NCI-H510A (cell line): ENCODE measurements at regions not wholly inside any gene's neighbourhood (a gene's known extent, or its start where the extent isn't known, plus 50 kb on each side); places are given as distances from the start of the nearest gene placed in this dataset.
"Not testable (repeated sequence)": the region's sequence is repeated elsewhere in the genome, so short reads cannot be mapped to it uniquely, and the experiment has no call there.

ENCODE experiments used
- DNase-seq: peaks from one replicate; lab custom pipeline; 2025; lab: John Stamatoyannopoulos, UW

DNA sequence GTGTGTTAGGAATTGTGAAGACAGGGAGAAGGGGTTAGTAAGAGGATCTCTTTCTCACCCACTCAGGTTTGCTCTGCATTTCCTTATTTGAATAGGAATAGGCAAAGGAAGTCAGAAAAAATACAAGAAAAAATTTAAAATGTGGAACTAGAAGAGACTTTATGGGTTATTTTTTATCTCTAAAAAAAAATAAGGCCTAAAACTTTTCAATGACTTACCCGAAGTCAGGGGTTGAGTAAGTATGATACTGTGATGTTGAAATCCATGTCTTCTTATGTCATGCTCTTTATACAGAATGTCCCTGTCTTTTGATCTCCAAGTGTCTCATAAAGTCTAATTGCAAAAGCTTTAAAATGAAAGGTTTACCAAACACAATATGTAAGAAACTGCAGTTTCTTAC, 148.3 kb upstream of the PIK3R1 start:
- DNase-seq, result no peak

DNA sequence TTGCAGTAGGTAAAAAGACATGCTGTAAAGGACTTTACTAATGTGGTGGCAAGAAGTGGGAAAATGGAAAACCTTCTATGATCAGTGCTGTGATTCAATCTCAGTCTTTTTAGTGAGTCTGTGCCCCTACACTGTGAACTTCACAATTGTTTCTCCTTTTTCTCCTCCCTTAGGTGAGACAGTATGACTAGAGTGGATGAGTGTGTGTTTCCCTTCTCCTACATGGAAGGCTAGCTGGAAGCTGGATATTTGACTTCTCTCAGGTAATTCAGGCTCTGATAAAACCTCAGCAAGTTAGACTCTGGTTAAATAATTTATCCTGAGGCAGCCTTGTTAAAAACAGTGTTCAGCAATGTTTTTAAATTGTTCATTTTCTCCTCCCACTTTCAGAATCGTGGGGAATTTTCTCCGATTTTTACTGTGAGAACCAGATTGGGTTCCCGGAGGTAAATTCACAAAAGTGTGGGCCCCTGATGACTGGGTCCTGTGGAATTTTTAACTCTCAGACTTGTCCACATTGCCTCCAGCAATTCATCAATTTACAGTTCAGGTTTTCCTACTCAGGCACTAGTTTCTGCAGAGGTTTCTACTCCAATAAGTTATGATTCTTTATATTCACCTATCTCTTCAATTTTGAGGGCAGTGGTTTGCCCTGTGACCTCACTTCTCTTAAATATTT, 149.1 kb upstream of the PIK3R1 start:
- DNase-seq, result no peak

DNA sequence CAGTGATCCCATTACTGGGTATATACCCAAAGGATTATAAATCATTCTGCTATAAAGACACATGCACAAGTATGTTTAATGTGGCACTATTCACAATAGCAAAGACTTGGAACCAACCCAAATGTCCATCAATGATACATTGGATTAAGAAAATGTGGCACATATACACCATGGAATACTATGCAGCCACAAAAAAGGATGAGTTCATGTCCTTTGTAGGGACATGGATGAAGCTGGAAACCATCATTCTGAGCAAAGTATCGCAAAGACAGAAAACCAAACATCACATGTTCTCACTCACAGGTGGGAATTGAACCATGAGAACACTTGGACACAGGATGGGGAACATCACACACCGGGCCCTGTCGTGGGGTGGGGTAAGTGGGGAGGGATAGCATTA, 150.2 kb upstream of the PIK3R1 start:
- not testable (repeated sequence) for DNase-seq

DNA sequence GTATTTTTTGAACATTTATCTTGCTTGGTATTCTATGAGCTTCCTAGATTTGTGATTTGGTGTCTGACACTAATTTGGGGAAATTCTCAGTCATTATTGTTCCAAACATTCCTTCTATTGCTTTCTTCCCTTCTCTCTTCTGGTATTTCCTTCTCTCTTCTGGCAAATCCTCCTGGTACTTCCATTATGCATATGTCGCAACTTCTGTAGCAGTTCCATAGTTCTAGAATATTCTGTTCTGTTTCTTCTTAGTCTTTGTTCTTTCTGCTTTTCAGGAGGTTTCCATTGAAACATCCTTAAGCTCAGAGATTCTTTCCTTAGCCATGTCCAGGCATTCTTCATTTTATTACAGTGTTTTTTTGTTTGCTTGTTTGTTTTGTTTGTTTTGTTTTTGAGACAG, 155.2 kb upstream of the PIK3R1 start:
- DNase-seq, result no peak

DNA sequence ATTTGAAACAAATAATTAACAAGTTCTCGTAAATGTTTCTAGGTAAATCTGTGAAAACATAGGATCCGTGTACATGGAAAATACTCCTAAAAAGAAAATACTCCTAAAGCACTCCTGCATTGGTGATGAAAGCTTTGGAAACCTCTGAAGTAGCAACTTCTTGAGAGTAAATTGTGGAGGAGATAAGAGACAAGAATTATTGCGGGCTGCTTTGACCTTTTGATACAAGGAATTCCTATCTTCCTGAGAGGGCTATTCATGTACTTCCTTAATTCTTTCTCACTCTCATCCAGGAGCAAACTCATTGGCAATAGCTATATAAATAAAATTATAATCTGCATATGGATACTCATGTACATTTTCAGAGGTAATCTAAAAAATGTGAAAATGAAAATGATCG, 158.4 kb upstream of the PIK3R1 start:
- no peak for DNase-seq

DNA sequence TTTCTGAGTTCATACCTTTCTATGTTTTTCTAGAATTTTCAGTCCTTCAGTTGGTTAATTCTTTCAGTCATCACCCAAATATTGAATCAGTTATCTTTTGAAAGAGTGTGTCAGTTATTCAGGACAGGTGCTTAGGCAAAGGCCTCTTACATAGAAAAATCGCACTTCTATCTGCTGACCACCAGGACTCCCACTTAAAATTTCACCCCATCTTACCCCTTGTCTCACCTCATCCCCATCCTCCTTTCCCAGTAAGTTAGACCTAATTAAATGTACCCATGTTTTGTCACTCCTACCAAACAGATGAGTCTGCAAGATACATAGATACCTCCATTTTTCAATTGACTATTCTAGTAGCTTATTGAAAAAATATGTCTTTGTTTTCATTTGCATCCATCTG, 159.9 kb upstream of the PIK3R1 start:
- no peak for DNase-seq

DNA sequence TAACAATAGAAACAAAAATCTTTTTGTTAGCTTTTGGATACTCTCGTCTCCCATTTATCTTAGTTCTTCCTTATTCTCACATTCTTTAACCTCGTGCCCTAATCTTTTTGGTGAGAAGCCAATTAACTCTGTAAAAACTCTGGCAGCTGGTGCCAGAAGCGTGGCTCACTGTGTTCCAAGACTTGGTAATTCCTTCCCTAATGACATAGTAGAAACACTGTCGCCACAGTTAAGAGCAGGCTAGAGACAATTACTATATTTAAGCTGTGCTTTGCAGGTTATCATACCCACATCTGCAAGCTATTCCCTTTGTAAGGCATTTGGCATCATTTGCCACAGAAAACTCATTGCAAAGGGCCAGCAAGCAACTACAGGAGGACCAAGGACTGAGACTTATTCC, 160.9 kb upstream of the PIK3R1 start:
- DNase-seq, result no peak

DNA sequence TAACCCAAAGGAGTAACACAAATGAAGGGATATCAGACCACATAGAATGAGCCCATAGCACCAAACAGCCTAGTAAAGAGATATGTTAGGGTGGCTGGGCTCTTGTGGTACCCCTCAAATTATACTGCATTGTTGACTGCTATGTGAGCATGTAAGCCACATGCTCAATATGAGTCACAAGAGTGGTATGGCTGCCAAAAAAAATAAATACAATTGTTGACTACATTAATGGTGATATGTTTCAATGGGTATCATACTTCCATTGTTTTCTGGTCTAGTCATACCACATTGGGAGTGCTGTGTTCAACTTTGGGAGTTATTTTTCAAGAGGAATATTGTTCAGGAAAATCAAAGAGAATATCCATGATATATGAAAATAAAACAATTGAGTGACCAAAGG, 162.4 kb upstream of the PIK3R1 start:
- DNase-seq, result no peak

DNA sequence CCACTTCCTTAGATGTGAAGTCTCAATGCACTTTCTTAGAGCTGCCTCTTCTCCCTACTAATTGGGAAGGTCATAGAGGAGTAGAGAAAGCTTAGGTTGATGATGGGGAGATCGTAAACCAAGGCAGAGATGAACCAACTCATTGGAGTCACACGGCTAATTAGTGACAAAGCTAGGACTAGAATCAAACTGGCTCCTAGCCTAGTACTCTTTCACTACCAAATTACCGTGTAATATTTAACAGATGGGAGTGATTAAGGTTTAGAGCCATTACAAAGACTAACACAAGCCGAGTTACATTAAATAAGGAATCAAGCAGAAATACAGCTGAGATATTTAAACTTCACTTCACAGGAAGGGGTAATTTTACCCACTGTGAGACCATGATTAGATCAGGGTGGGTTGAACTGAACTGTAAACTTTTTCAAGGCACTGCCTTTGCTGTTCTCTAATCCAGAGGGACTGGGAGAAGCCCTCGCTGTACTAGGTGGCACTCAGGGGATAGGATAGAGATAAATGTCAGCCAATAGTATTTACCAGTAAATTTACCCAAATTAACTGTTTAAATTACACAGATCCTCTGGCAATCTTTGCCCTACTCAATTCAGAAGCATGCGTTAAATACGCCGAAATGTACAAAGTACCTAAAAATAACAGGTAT, 166.4 kb upstream of the PIK3R1 start:
- DNase-seq, result no peak

DNA sequence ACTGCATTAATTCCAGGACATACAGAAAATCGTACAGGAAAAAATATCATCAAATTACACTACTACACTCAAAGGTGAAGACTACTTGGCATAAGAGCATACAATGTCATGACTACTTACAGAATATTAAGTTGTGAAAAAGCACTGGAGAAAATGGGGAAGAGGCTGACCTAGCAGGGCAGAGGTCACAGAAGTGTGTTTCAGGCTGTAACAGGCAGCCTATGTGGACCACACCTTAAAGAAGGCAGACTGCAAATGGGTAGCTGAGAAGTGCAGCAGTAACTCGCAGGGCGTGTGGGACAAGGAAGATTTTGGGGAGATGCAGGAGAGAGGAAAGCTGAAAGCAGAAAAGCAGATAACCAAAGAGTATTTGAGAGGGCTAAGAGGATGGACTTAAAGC, 167.0 kb upstream of the PIK3R1 start:
- no peak for DNase-seq

DNA sequence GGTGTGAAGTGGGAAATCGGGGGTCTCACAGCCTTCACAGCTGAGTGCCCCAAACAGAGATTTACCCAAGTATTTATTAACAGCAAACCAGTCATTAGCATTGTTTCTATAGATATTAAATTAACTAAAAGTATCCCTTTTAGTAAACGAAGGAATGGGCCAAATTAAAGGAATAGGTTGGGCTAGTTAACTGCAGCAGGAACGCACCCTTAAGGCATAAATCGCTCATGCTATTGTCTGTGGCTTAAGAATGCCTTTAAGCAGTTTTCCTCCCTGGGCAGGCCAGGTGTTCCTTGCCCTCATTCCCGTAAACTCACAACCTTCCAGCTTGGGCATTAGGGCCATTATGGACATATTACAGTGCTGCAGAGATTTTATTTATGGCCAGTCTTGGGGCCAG, 167.5 kb upstream of the PIK3R1 start:
- not testable (repeated sequence) for DNase-seq

DNA sequence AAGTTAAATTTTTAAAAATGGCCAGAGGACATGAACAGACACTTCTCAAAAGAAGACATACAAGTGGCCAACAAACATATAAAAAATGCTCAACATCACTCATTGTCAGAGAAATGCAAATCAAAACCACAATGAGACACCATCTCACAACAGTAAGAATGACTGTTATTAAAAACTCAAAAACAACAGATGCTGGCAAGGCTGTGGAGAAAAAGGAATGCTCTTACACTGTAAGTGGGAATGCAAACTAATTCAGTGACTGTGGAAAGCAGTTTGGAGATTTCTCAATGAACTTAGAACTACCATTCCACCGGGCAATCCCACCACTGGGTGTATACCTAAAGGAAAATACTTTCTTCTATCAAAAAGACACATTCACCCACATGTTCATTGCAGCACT, 168.5 kb upstream of the PIK3R1 start:
- DNase-seq, result no peak

DNA sequence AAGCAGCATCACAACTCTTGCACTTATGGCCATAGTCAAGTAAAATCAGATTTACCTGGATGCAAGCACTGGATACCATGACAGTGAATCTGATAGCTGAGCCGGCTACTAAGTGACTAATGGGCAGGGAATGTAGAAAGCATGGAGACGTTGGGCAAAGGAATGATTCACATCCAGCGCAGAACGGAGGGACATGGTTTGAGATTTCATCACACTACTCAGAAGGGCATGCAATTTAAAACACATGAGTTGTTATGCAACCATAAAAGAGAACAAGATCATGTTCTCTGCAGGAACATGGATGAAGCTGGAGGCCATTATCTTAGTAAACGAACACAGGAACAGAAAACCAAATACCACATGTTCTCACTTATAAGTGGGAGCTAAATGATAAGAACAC, 169.1 kb upstream of the PIK3R1 start:
- DNase-seq, result no peak

DNA sequence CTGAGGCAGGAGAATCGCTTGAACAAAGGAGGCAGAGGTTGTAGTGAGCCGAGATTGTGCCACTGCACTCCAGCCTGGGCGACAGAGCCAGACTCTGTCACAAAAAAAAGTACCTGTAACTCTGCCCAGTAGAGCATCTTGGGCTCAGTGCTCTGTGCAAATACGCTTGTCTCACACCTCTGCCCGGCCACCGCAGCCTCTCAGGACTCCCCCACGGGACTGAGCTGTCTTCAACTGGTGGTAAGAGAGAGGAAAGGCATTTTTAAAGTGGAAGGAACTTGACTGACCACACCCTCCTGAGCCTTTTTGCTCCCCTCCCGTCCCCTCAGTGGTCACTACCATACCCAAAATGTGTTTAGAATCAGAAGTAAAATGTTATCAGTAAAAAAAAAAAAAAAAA, 174.3 kb upstream of the PIK3R1 start:
- no peak for DNase-seq

DNA sequence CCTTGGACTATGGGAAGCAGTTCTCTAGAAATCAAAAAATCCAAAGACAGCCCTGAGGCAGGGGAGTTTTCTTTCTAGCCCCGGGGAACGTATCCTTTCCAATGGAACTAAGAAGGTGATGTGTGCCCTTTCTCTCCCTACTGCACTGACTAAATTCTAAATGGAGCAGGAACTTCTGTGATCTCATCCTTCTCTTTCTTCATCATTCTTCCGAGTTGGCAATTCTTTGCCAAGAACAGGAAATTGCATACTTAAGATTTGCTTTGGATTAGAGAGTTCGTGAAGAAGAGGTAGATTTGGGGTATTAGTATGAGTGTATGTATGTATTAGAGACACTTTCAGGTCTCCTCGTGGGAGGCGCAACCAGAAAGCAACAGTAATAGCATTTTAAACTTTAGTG, 178.0 kb upstream of the PIK3R1 start:
- no peak for DNase-seq

DNA sequence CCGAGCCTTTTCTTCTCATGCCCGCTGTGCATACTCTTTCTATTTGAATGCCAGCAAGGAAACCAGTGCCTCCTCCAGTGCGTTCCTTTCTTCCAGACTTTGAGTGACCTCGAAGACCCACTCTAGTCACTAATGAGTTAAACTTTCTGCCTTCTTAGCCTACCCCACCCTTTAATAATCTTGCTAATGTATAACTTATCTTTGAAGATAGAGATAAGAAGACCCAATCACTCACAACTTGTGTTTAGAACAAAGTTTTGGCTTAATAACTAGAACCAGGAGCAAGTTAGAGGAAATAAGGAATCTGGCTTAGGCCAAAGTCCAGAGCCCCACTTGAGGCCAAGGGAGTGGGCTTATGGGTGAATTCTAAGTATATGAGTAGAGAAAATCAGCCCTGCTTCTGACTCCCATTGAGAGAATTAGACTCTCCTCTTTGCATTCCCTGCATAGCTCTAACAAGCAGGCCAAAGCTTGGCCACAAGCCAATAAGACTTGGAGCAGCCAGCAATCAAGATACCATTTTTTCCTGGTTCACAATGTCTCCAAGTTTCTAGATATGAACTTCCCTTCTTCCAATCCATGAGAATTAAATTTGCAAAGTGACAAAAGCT, 181.5 kb upstream of the PIK3R1 start:
- DNase-seq, result no peak

DNA sequence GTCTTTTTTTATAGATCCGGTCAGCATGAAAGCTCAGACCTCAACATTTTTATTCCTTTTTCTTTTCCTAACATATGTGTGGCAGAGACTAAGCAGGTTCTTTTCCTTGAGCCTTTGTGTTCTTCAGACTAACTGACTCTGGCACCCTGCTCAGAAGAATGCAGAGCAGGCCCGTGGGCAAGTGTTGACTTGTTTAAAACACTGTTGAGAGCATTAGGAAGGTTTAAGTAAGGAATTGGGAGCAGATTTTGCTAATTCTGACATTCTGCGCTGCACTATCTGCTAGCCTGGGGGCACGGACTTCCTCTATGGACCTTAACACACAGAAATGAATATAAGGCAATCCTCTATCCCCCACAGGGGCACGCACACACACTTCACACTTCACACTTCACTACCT, 182.5 kb upstream of the PIK3R1 start:
- DNase-seq, result no peak

DNA sequence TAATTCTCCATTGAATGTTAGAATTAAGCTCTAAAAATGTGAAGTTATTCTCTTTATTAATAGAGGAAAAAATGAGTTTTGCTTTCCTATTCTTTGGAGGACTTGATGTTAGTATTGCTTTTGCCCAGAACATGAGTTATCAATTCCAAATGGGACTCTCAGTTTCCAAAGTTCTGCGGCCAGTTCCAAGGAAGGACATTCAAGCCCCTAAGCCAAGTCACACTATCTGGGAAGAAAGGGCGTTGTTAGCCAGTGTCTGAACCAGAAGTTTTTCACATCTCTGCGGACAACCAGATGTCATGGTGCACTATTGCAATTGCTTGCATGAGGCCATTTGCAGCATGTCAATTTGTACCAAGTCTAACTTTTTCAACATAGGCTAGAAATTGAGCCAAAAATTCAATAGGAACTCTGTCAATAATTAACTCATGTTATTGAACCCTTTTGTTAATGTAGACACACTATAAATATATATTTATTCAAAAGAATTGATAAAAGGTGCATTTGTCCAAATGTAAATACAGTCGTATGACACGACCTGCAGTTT, 183.3 kb upstream of the PIK3R1 start:
- no peak for DNase-seq

DNA sequence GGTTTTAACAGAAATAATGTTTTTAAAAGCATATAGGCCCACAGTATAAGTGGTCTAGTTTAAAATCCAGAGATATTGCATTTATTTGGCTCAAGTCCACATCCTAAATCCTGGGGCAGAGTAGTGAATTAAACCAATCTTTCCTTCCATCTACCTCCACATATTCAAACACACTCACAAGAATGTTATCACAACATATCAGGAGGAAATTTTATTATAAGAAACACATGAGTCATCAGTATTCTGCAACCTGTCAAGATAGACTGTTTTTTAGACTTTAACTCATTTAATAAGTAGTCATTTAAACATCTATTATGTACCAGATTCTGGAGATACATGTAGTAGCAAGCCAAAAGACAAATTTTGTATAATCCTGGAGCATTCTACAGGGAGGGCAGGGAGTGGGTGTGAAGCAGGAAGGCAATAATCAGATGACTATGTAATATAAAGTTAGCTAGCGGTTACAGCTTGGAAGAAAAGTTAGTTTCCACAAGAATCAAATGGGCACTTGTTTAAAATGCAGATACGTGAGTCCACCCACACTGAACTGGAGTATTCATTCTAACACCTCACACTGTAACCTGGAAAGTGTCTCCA, 187.3 kb upstream of the PIK3R1 start:
- DNase-seq, result no peak

DNA sequence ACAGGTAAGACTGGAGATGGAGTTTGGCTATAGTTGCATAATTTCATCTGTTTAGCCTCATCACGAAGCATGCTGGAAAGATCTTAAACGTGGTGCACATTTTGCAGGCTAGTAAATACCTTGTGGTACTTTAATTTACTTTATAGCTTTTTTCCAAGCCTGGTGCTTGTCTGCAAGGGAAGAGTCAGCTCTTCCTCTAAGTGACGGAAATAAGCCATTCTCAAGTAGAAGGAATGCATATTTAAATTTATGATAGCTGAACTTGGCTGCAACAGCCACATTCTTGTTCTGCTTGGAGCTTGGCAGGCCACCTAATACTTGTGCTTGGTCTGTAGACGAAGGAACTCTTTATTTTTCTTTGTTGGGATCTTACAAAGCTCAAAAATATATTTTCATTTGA, 188.0 kb upstream of the PIK3R1 start:
- no peak for DNase-seq

DNA sequence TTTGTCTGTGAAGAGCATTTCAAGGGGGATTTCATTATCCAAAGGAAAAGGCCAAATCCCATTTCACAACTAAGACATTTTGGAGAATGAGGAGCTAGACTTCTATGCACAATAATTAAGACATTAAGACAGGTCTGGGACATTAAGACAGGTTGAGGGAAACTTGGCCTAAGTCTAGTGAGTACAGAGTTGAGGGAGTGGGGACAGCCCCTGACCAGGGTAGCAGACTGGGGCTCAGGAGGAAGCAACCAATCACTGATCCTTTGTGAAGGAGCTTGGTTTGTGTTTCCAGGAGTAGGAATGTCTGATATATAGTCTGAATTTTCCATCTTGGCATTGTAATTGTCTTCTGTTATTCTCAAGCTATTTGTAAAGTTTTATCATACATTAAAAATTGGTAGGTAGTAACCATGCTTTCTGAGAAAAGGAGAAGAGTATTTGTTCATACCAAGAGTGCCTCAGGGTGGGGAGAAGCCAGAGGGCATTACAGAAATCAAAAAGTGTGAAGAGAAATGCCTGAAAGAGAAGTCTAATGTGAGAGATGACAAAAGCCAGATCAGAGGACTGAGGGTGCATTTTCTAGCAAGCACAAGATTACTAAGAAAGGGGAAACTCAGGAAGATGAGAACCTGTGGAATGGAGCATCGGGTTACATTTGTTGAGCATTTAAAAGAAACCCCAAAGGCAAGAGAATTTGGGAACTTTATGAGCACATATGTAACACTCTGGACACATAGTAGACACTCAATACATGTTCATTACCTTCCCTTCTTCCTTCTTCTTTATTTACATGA, 189.3 kb upstream of the PIK3R1 start:
- no peak for DNase-seq

DNA sequence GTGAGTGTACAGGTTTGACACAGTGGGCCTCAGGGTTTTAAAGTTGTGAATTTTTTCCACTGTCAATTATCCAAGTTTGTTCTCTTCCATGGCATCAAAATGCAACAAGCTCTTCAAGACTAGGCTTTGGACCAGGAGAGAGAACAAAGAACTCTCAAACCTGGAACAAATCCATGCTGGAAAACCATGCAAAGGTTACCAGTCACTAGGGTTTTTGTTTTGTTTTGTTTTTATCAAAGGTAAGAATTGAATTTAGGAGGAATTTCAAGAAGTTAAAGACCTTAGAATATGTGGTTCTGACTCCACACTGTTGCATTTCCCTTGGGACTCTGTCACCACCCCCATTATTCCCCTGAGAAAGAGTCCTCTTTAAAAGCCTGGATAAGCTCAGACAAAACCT, 191.1 kb upstream of the PIK3R1 start:
- DNase-seq, result no peak
